H9 (cell line): ENCODE measurements at regions not wholly inside any gene's neighbourhood (a gene's known extent, or its start where the extent isn't known, plus 50 kb on each side); places are given as distances from the start of the nearest gene placed in this dataset.

ENCODE experiments used
- DNase-seq: peaks from one replicate; pipeline ENCODE4 v3.0.0-alpha.2; 2017
- H2AFZ ChIP-seq: one replicate; pipeline ENCODE4 v1.6.1; 2013; ENCODE audit warnings: mild to moderate bottlenecking, low read length, control low read depth, moderate library complexity
- H2AK5ac ChIP-seq: 2 replicates; pipeline ENCODE4 v1.6.1; 2013; ENCODE audit warnings: low read length, control low read depth, mixed read lengths; ENCODE audit not compliant: insufficient read length
- H2BK120ac ChIP-seq: one replicate; pipeline ENCODE4 v1.6.1; 2013; ENCODE audit warnings: low read depth, mild to moderate bottlenecking, low read length, control low read depth, inconsistent platforms; ENCODE audit not compliant: poor library complexity, severe bottlenecking
- H2BK12ac ChIP-seq: 2 replicates; pipeline ENCODE4 v1.6.1; 2013; ENCODE audit warnings: low read length, control low read depth, mixed read lengths, low read depth; ENCODE audit not compliant: insufficient read length
- H2BK15ac ChIP-seq: 2 replicates; pipeline ENCODE4 v1.6.1; 2013; ENCODE audit warnings: low read depth, low read length, control low read depth
- H2BK20ac ChIP-seq: one replicate; pipeline ENCODE4 v1.6.1; 2013; ENCODE audit warnings: low read depth, mild to moderate bottlenecking, low read length, control low read depth, inconsistent platforms; ENCODE audit not compliant: poor library complexity, severe bottlenecking
- H2BK5ac ChIP-seq: 2 replicates; pipeline ENCODE4 v1.6.1; 2013; ENCODE audit warnings: low read length, control low read depth, mixed read lengths; ENCODE audit not compliant: insufficient read length
- H3K14ac ChIP-seq: 2 replicates; pipeline ENCODE4 v1.6.1; 2013; ENCODE audit warnings: low read length, control low read depth; ENCODE audit not compliant: insufficient read depth
- H3K18ac ChIP-seq: 2 replicates; pipeline ENCODE4 v1.6.1; 2013; ENCODE audit warnings: low read depth, mild to moderate bottlenecking, mixed read lengths, low read length, control low read depth; ENCODE audit not compliant: insufficient read length
- H3K23ac ChIP-seq: 2 replicates; pipeline ENCODE4 v1.6.1; 2013; ENCODE audit warnings: low read length, control low read depth, mixed read lengths, low read depth; ENCODE audit not compliant: insufficient read length
- H3K23me2 ChIP-seq: 2 replicates; pipeline ENCODE4 v1.6.1; 2013; ENCODE audit warnings: low read depth, mild to moderate bottlenecking, mixed read lengths, low read length, control low read depth; ENCODE audit not compliant: insufficient read length, poor library complexity, severe bottlenecking
- H3K27ac ChIP-seq: 2 replicates; pipeline ENCODE4 v1.5.1; 2013; ENCODE audit warnings: low read length, control low read depth, mixed read lengths, low read depth; ENCODE audit not compliant: insufficient read length
- H3K27me3 ChIP-seq: 2 replicates; pipeline ENCODE4 v1.6.1; 2013; ENCODE audit warnings: low read length, control low read depth, inconsistent platforms; ENCODE audit not compliant: insufficient read depth
- H3K4ac ChIP-seq: 2 replicates; pipeline ENCODE4 v1.6.1; 2013; ENCODE audit warnings: low read depth, mild to moderate bottlenecking, control low read depth, inconsistent platforms, low read length, moderate library complexity
- H3K4me1 ChIP-seq: 2 replicates; pipeline ENCODE4 v1.6.1; 2013; ENCODE audit warnings: low read length, control low read depth, inconsistent platforms; ENCODE audit not compliant: insufficient read depth
- H3K4me2 ChIP-seq: 2 replicates; pipeline ENCODE4 v1.6.1; 2013; ENCODE audit warnings: low read length, control low read depth, mixed read lengths; ENCODE audit not compliant: insufficient read length, insufficient read depth
- H3K56ac ChIP-seq: 2 replicates; pipeline ENCODE4 v1.6.1; 2013; ENCODE audit warnings: low read depth, mild to moderate bottlenecking, mixed read lengths, low read length, control low read depth; ENCODE audit not compliant: insufficient read length
- H3K79me1 ChIP-seq: 2 replicates; pipeline ENCODE4 v1.6.1; 2013; ENCODE audit warnings: low read depth, mild to moderate bottlenecking, moderate library complexity, low read length, control low read depth, inconsistent platforms; ENCODE audit not compliant: insufficient read depth, poor library complexity, severe bottlenecking
- H3K79me2 ChIP-seq: 2 replicates; pipeline ENCODE4 v1.6.1; 2013; ENCODE audit warnings: low read length, control low read depth, inconsistent platforms; ENCODE audit not compliant: insufficient read depth
- H3K9ac ChIP-seq: 2 replicates; pipeline ENCODE4 v1.6.1; 2013; ENCODE audit warnings: low read length, control low read depth, mixed read lengths; ENCODE audit not compliant: insufficient read length; ENCODE audit errors: extremely low read depth
- H3K9me3 ChIP-seq: one replicate; pipeline ENCODE4 v1.6.1; 2013; ENCODE audit warnings: low read depth, low read length, inconsistent platforms; ENCODE audit not compliant: control insufficient read depth
- H3T11ph ChIP-seq: one replicate; pipeline ENCODE4 v1.6.1; 2013; ENCODE audit warnings: mild to moderate bottlenecking, low read length, control low read depth, inconsistent platforms
- H4K20me1 ChIP-seq: one replicate; pipeline ENCODE4 v1.6.1; 2013; ENCODE audit not compliant: control insufficient read depth, insufficient read length, insufficient read depth
- H4K5ac ChIP-seq: 2 replicates; pipeline ENCODE4 v1.6.1; 2013; ENCODE audit warnings: low read depth, mild to moderate bottlenecking, mixed read lengths, low read length, control low read depth; ENCODE audit not compliant: insufficient read length
- H4K8ac ChIP-seq: replicated peaks from 2 replicates; pipeline ENCODE4 v1.6.1; 2013; ENCODE audit warnings: low read length, control low read depth, mixed read lengths, low read depth; ENCODE audit not compliant: insufficient read length
- H4K91ac ChIP-seq: 2 replicates; pipeline ENCODE4 v1.6.1; 2013; ENCODE audit warnings: low read depth, mild to moderate bottlenecking, moderate library complexity, mixed read lengths, low read length, control low read depth; ENCODE audit not compliant: insufficient read length
- H3K27ac Mint-ChIP-seq, 3 experiments: 2 replicates in 2 of 3; 3 replicates in 1 of 3; pipeline ENCODE4 v1.8.0; 2020 to 2021; ENCODE audit warnings: mixed read lengths in 3 of 3, mild to moderate bottlenecking in 1 of 3, moderate library complexity in 1 of 3
- H3K27me3 Mint-ChIP-seq: 2 replicates; pipeline ENCODE4 v1.8.0; 2021; ENCODE audit warnings: low read depth, mild to moderate bottlenecking, moderate library complexity, mixed read lengths
- H3K36me3 Mint-ChIP-seq, 3 experiments: 2 replicates in 2 of 3; 3 replicates in 1 of 3; pipeline ENCODE4 v1.8.0; 2020 to 2021; ENCODE audit warnings: low read depth in 3 of 3, mixed read lengths in 3 of 3; ENCODE audit not compliant: insufficient read depth in 1 of 3
- H3K4me1 Mint-ChIP-seq, 2 experiments: 2 replicates each; pipeline ENCODE4 v1.8.0; 2020; ENCODE audit warnings: mixed read lengths in 2 of 2
- H3K4me3 Mint-ChIP-seq, 2 experiments: 2 replicates in 1 of 2; 3 replicates in 1 of 2; pipeline ENCODE4 v1.8.0; 2020 to 2021; ENCODE audit warnings: mild to moderate bottlenecking in 2 of 2, mixed read lengths in 2 of 2, moderate library complexity in 1 of 2
- H3K9me3 Mint-ChIP-seq, 2 experiments: 2 replicates in 1 of 2; 3 replicates in 1 of 2; pipeline ENCODE4 v1.8.0; 2020; ENCODE audit warnings: mild to moderate bottlenecking in 2 of 2, mixed read lengths in 2 of 2, moderate library complexity in 1 of 2
- CTCF ChIP-seq: fragments of 200-600 bp; sonication (generic); conservative IDR thresholded peaks from 3 replicates; pipeline ENCODE4 v1.8.0; 2021; ENCODE audit warnings: antibody characterized with exemption, mild to moderate bottlenecking
- WGBS: extraction: QIAGEN DNeasy Blood & Tissue Kit; methylation state at CpG from one replicate; pipeline ENCODE4 v1.1.7; 2013; ENCODE audit warnings: missing lambda C conversion rate, low lambda C conversion rate, mixed read lengths; ENCODE audit not compliant: insufficient read length; ENCODE audit errors: extremely low coverage; 5-methylcytosine and 5-hydroxymethylcytosine counted together

- Histone ChIP-seq H2BK20ac (no peak overlapping the region), H2BK15ac (no peak overlapping the region), H3K79me1 (no peaks in the 10 kb centered on the region), H3K56ac (no peak overlapping the region), H3K27ac (no peak overlapping the region), H3K4me1 (no peaks in the 10 kb centered on the region), H3K79me2 (no peaks in the 10 kb centered on the region), H4K91ac (no peak overlapping the region), H3K9ac (no peak overlapping the region), H3K4me2 (no peak overlapping the region), H3T11ph (no peak overlapping the region), H2BK120ac (no peak overlapping the region), H2AFZ (no peak overlapping the region), H3K23me2 (no peaks in the 10 kb centered on the region), H2AK5ac (no peak overlapping the region), H3K14ac (no peak overlapping the region), H3K27me3 (no peaks in the 10 kb centered on the region), H4K20me1 (no peaks in the 10 kb centered on the region), H3K4ac (no peak overlapping the region), H3K9me3 (no peaks in the 10 kb centered on the region), H3K18ac (no peak overlapping the region), H3K23ac (no peak overlapping the region), H4K8ac (no peak overlapping the region), H2BK5ac (no peak overlapping the region), H2BK12ac (no peak overlapping the region), H4K5ac (no peak overlapping the region)
- Mint-ChIP-seq H3K36me3 (peaks cover 0 to 2% (median 0%) of the 10 kb centered on the region in 3 experiments; a peak in 2 of 7 replicates), H3K4me1 (no peaks in the 10 kb centered on the region), H3K4me3 (no peak overlapping the region), H3K27me3 (no peaks in the 10 kb centered on the region; the same call in 1 of the 2 replicates), H3K27ac (no peak overlapping the region), H3K9me3 (peaks cover 0 to 2% of the 10 kb centered on the region in 2 experiments; a peak in 1 of 5 replicates)
- no peak for TF ChIP-seq CTCF
- no peak for DNase-seq
- WGBS: no CpG with 5 or more reads among the region's 2 CpGs
These were observed 372.4 kb upstream of the CADM2 start for GRCh38 chr3:84586427-84586826.
